H1 (cell line): ENCODE measurements at regions not wholly inside any gene's neighbourhood (a gene's known extent, or its start where the extent isn't known, plus 50 kb on each side); places are given as distances from the start of the nearest gene placed in this dataset.

Source experiments
- CTCF ChIA-PET: fragments of 300-600 bp; sonication (Branson Sonifier 250); formaldehyde crosslinking; loops from one replicate; lab custom pipeline; 2021; ENCODE audit not compliant: partially characterized antibody; lab: Charles Lee
- POLR2A ChIA-PET: fragments of 300-600 bp; sonication (Branson Sonifier 250); formaldehyde crosslinking; loops from one replicate; lab custom pipeline; 2021; ENCODE audit warnings: inconsistent platforms; ENCODE audit not compliant: partially characterized antibody; lab: Charles Lee
- DNase-seq, 2 experiments: peaks; one replicate each; pipeline versions ENCODE4 v3.0.0 to v3.0.0-alpha.2; 2010 to 2022; ENCODE audit warnings: low spot score in 2 of 2, low read depth in 1 of 2, mixed read lengths in 1 of 2
- FAIRE-seq: peaks from 2 replicates; lab custom pipeline; 2011; peaks lifted over from hg19 to GRCh38; lab: Jason Lieb, UNC
- H2AFZ ChIP-seq: 2 replicates; pipeline ENCODE4 v1.8.1; 2012; ENCODE audit warnings: low read length, inconsistent platforms
- H2AK5ac ChIP-seq: 2 replicates; pipeline ENCODE4 v1.6.1; 2013; ENCODE audit warnings: low read depth, low read length
- H2BK120ac ChIP-seq: replicated peaks from 2 replicates; pipeline ENCODE3; 2013; ENCODE audit warnings: low read depth, low read length, inconsistent platforms
- H2BK12ac ChIP-seq: 2 replicates; pipeline ENCODE4 v1.6.1; 2013; ENCODE audit warnings: low read depth, low read length
- H2BK15ac ChIP-seq: 2 replicates; pipeline ENCODE4 v1.6.1; 2013; ENCODE audit warnings: low read length
- H2BK20ac ChIP-seq: 2 replicates; pipeline ENCODE4 v1.6.1; 2013; ENCODE audit warnings: low read length
- H2BK5ac ChIP-seq: 2 replicates; pipeline ENCODE4 v1.6.1; 2013; ENCODE audit warnings: low read depth, low read length
- H3K14ac ChIP-seq: 2 replicates; pipeline ENCODE4 v1.6.1; 2013; ENCODE audit warnings: inconsistent platforms; ENCODE audit not compliant: insufficient read length
- H3K18ac ChIP-seq: 2 replicates; pipeline ENCODE4 v1.6.1; 2013; ENCODE audit warnings: low read length; ENCODE audit errors: extremely low read depth
- H3K23ac ChIP-seq: 2 replicates; pipeline ENCODE4 v1.6.1; 2013; ENCODE audit warnings: inconsistent platforms; ENCODE audit not compliant: insufficient read length
- H3K23me2 ChIP-seq: 2 replicates; pipeline ENCODE4 v1.6.1; 2013; ENCODE audit warnings: low read depth, low read length
- H3K27ac ChIP-seq: 2 replicates; pipeline ENCODE4 v1.6.1; 2011; ENCODE audit warnings: low read depth, low read length, inconsistent platforms
- H3K27me3 ChIP-seq, 4 experiments: replicated peaks in 1 of 4; 1 replicate in 1 of 4; 2 replicates in 3 of 4; pipeline versions ENCODE4 v1.6.1 to v1.8.1; 2011 to 2013; ENCODE audit warnings: low read length in 3 of 4, mild to moderate bottlenecking in 3 of 4, inconsistent platforms in 2 of 4, mixed read lengths in 2 of 4, moderate library complexity in 1 of 4; ENCODE audit not compliant: control insufficient read depth in 3 of 4, insufficient read depth in 3 of 4; ENCODE audit errors: extremely low read depth in 1 of 4
- H3K36me3 ChIP-seq, 4 experiments: 2 replicates each; pipeline versions ENCODE4 v1.6.1 to v1.8.1; 2011 to 2013; ENCODE audit warnings: mild to moderate bottlenecking in 4 of 4, low read length in 3 of 4, moderate library complexity in 2 of 4, control low read depth in 1 of 4, inconsistent platforms in 1 of 4; ENCODE audit not compliant: insufficient read depth in 4 of 4, control insufficient read depth in 2 of 4
- H3K4ac ChIP-seq: replicated peaks from 2 replicates; pipeline ENCODE3; 2013; ENCODE audit warnings: low read length, low read depth, mixed read lengths, inconsistent platforms; ENCODE audit not compliant: insufficient read length
- H3K4me1 ChIP-seq, 4 experiments: replicated peaks in 1 of 4; 1 replicate in 1 of 4; 2 replicates in 3 of 4; pipeline versions ENCODE4 v1.6.1 to v1.8.1; 2011 to 2013; ENCODE audit warnings: low read length in 3 of 4, inconsistent platforms in 2 of 4, mixed read lengths in 1 of 4; ENCODE audit not compliant: insufficient read depth in 4 of 4, control insufficient read depth in 3 of 4
- H3K4me2 ChIP-seq, 2 experiments: 2 replicates each; pipeline versions ENCODE4 v1.6.1 to v1.8.1; 2011 to 2013; ENCODE audit warnings: low read depth in 2 of 2, low read length in 2 of 2, control low read depth in 1 of 2, inconsistent platforms in 1 of 2, mild to moderate bottlenecking in 1 of 2; ENCODE audit not compliant: insufficient read depth in 1 of 2
- H3K4me3 ChIP-seq, 4 experiments: fragments of 200-600, 300-600 bp in 1 of 4; sonication (generic), shearing (Covaris generic), sonication (Bioruptor Twin) in 1 of 4; 2 replicates each; pipeline versions ENCODE4 v1.5.1 to v1.8.1; 2011 to 2016; ENCODE audit warnings: low read length in 4 of 4, low read depth in 3 of 4, control low read depth in 2 of 4, inconsistent platforms in 2 of 4, mild to moderate bottlenecking in 2 of 4, mixed read lengths in 1 of 4, moderate library complexity in 1 of 4; ENCODE audit not compliant: insufficient read depth in 2 of 4; ENCODE audit errors: extremely low read depth in 1 of 4
- H3K56ac ChIP-seq: replicated peaks from 2 replicates; pipeline ENCODE3; 2013; ENCODE audit warnings: low read depth, mild to moderate bottlenecking, mixed read lengths, low read length, inconsistent platforms; ENCODE audit not compliant: insufficient read length
- H3K79me1 ChIP-seq: 2 replicates; pipeline ENCODE4 v1.6.1; 2013; ENCODE audit warnings: low read depth, low read length, control low read depth
- H3K79me2 ChIP-seq, 2 experiments: 2 replicates each; pipeline versions ENCODE4 v1.6.1 to v1.8.1; 2012 to 2013; ENCODE audit warnings: low read length in 2 of 2, mild to moderate bottlenecking in 2 of 2, inconsistent platforms in 1 of 2; ENCODE audit not compliant: insufficient read depth in 2 of 2, control insufficient read depth in 1 of 2
- H3K9ac ChIP-seq, 4 experiments: replicated peaks in 1 of 4; 1 replicate in 1 of 4; 2 replicates in 3 of 4; pipeline versions ENCODE4 v1.6.1 to v1.8.1; 2011 to 2013; ENCODE audit warnings: low read depth in 3 of 4, low read length in 3 of 4, control low read depth in 2 of 4, mild to moderate bottlenecking in 2 of 4, moderate library complexity in 2 of 4, inconsistent platforms in 1 of 4; ENCODE audit errors: extremely low read depth in 1 of 4
- H3K9me3 ChIP-seq, 2 experiments: 2 replicates each; pipeline versions ENCODE4 v1.6.1 to v1.8.1; 2012 to 2013; ENCODE audit warnings: mild to moderate bottlenecking in 2 of 2, moderate library complexity in 2 of 2, control low read depth in 1 of 2, inconsistent platforms in 1 of 2, low read depth in 1 of 2, low read length in 1 of 2, mixed read lengths in 1 of 2; ENCODE audit not compliant: insufficient read depth in 2 of 2
- H4K20me1 ChIP-seq, 2 experiments: replicated peaks in 1 of 2; 2 replicates each; pipeline versions ENCODE3 to v1.8.1; 2011 to 2013; ENCODE audit warnings: inconsistent platforms in 2 of 2, low read length in 2 of 2, mild to moderate bottlenecking in 1 of 2; ENCODE audit not compliant: insufficient read depth in 2 of 2, control insufficient read depth in 1 of 2
- H4K5ac ChIP-seq: 2 replicates; pipeline ENCODE4 v1.6.1; 2013; ENCODE audit warnings: low read length, low read depth, mixed read lengths, inconsistent platforms; ENCODE audit not compliant: insufficient read length
- H4K8ac ChIP-seq: 2 replicates; pipeline ENCODE4 v1.8.0; 2013; ENCODE audit warnings: mild to moderate bottlenecking, moderate library complexity, low read length, inconsistent platforms; ENCODE audit not compliant: insufficient read depth; ENCODE audit errors: extremely low read depth
- H4K91ac ChIP-seq: replicated peaks from 2 replicates; pipeline ENCODE3; 2013; ENCODE audit warnings: low read length, mixed read lengths, inconsistent platforms; ENCODE audit not compliant: insufficient read length
- BCL11A ChIP-seq, 2 experiments: IDR thresholded peaks; one replicate each; pipeline ENCODE4 v1.6.1; 2011; ENCODE audit warnings: low read depth in 2 of 2, low read length in 2 of 2, mild to moderate bottlenecking in 2 of 2
- CHD1 ChIP-seq: IDR thresholded peaks from 2 replicates; pipeline ENCODE4 v1.6.1; 2012; ENCODE audit warnings: low read depth, low read length, improper control_type of control experiment
- CHD2 ChIP-seq: IDR thresholded peaks from 2 replicates; pipeline ENCODE4 v1.6.1; 2012; ENCODE audit warnings: low read length, improper control_type of control experiment
- CREB1 ChIP-seq: IDR thresholded peaks from 2 replicates; pipeline ENCODE4 v1.6.1; 2012; ENCODE audit warnings: inconsistent platforms
- EZH2 ChIP-seq: fragments of 200-600 bp; sonication (generic); IDR thresholded peaks from 2 replicates; pipeline ENCODE4 v1.7.1; 2012; ENCODE audit warnings: low read depth, mild to moderate bottlenecking, moderate library complexity, low read length, inconsistent platforms; ENCODE audit not compliant: severe bottlenecking
- GABPA ChIP-seq: IDR thresholded peaks from 2 replicates; pipeline ENCODE4 v1.6.1; 2011; ENCODE audit warnings: mild to moderate bottlenecking, low read length, moderate library complexity, borderline replicate concordance; ENCODE audit not compliant: insufficient read depth
- HDAC2 ChIP-seq, 2 experiments: fragments of 300-600 bp in 1 of 2; sonication (generic) in 1 of 2; IDR thresholded peaks; 2 replicates each; pipeline ENCODE4 v1.6.1; 2011 to 2012; ENCODE audit warnings: low read depth in 2 of 2, low read length in 2 of 2, mild to moderate bottlenecking in 2 of 2, moderate library complexity in 2 of 2, borderline replicate concordance in 1 of 2, inconsistent platforms in 1 of 2
- PHF8 ChIP-seq: fragments of 200-600 bp; sonication (generic); conservative IDR thresholded peaks from 2 replicates; pipeline ENCODE4 v1.7.1; 2012; ENCODE audit warnings: low read depth, mild to moderate bottlenecking, inconsistent platforms, low read length, moderate library complexity
- SRF ChIP-seq: IDR thresholded peaks from 2 replicates; pipeline ENCODE4 v1.6.1; 2011; ENCODE audit warnings: mild to moderate bottlenecking, low read depth, low read length, moderate library complexity
- TEAD4 ChIP-seq: IDR thresholded peaks from 2 replicates; pipeline ENCODE4 v1.6.1; 2012; ENCODE audit warnings: low read depth, low read length, inconsistent platforms, mixed read lengths
- ZNF274 ChIP-seq: IDR thresholded peaks from 2 replicates; pipeline ENCODE4 v1.7.0; 2012; ENCODE audit warnings: low read length, borderline replicate concordance; ENCODE audit errors: extremely low read depth
- WGBS, 2 experiments: shearing (Covaris generic) in 1 of 2; methylation state at CpG; one replicate each; pipeline versions ENCODE4 v1.1.6 to v1.1.7; 2013 to 2015; ENCODE audit warnings: low lambda C conversion rate in 2 of 2, mixed read lengths in 2 of 2, inconsistent platforms in 1 of 2, low coverage in 1 of 2, missing lambda C conversion rate in 1 of 2; ENCODE audit not compliant: insufficient replicate concordance in 2 of 2, insufficient coverage in 1 of 2, insufficient read length in 1 of 2; ENCODE audit errors: extremely low coverage in 1 of 2, missing lambda C conversion rate in 1 of 2; 5-methylcytosine and 5-hydroxymethylcytosine counted together
- TF ChIP-seq, protein P1 (sequence below): IDR thresholded peaks from 2 replicates; pipeline ENCODE4 v1.6.1; 2012; ENCODE audit warnings: inconsistent platforms
- TF ChIP-seq, protein P2 (sequence below): IDR thresholded peaks from 2 replicates; pipeline ENCODE4 v1.6.1; 2012; ENCODE audit warnings: inconsistent platforms

DNA sequence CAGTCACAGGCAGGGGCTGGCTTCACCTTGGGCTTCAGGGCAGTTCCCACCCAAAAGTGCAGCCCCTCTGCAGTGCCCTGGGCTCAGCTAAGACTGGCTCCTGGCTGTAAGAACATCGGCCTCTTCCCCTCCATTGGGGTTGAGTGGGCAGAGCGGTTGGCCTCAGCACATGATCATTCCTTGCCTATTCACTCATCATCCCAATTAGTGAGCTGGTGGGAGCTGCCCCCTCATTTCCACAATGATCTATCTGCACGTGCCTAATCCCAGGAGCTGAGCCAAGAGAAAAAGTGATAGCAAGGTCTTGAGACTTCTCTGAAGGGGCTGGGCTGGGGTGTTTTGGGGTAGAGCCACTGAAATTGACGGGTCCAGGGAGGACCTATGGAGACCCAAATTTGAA is 133.6 kb downstream of the SYF2 start:
- no peak overlapping the region for H3K18ac ChIP-seq
- FAIRE-seq (no peak), DNase-seq (no peak)
- H3K36me3 ChIP-seq, result no peaks in the 10 kb centered on the region
- H3K9ac ChIP-seq, result no peak overlapping the region
- no peak overlapping the region for H3K27ac ChIP-seq
- H2BK20ac ChIP-seq, result no peak overlapping the region
- H3K56ac ChIP-seq, result no peak overlapping the region
- H2BK120ac ChIP-seq, result no peak overlapping the region
- H4K91ac ChIP-seq, result no peak overlapping the region
- H3K4me2 ChIP-seq, result no peak overlapping the region
- no peaks in the 10 kb centered on the region for H3K4me1 ChIP-seq
- no peak overlapping the region for H2AK5ac ChIP-seq
- no peak overlapping the region for H3K23ac ChIP-seq
- no peaks in the 10 kb centered on the region for H4K20me1 ChIP-seq
- H3K23me2 ChIP-seq, result no peaks in the 10 kb centered on the region
- no peak overlapping the region for H3K14ac ChIP-seq
- H3K9me3 ChIP-seq, result no peaks in the 10 kb centered on the region
- no peaks in the 10 kb centered on the region; a peak in 1 of 7 replicates for H3K27me3 ChIP-seq
- no peak overlapping the region for H2BK5ac ChIP-seq
- no peaks in the 10 kb centered on the region for H3K79me1 ChIP-seq
- no peak overlapping the region for H2AFZ ChIP-seq
- no peak overlapping the region for H3K4ac ChIP-seq
- H4K5ac ChIP-seq, result no peak overlapping the region
- H3K79me2 ChIP-seq, result no peaks in the 10 kb centered on the region
- CTCF ChIA-PET, result interaction anchor here (0.7 to 7.5 kb wide), 13 partner anchors 8 to 129 kb away, joined by 3 to 61 read pairs (median 4); no protein-coding TSS in a partner anchor
- WGBS, 2 experiments, result 87% methylated on average over 4 of the region's 4 CpGs; no CpG with 5 or more reads in 1 of the 2 experiments
- POLR2A ChIA-PET, result no interaction called here
- no peak overlapping the region for H4K8ac ChIP-seq
- H3K4me3 ChIP-seq, result no peak overlapping the region
- H2BK12ac ChIP-seq, result no peak overlapping the region
- H2BK15ac ChIP-seq, result no peak overlapping the region
- no peak for TF ChIP-seq CHD1
- TF ChIP-seq BCL11A (IDR thresholded peaks at IDR 0.05; ENCODE audit: low read depth in 2 of 2, low read length in 2 of 2), result no peak
- no peak for TF ChIP-seq TEAD4
- no peak for TF ChIP-seq CREB1
- TF ChIP-seq HDAC2 (IDR thresholded peaks at IDR 0.05; ENCODE audit: borderline replicate concordance in 1 of 2, low read depth in 2 of 2, low read length in 2 of 2), result no peak
- TF ChIP-seq CHD2, result no peak
- TF ChIP-seq ZNF274, result no peak
- no peak for TF ChIP-seq GABPA
- TF ChIP-seq EZH2, result no peak
- no peak for TF ChIP-seq PHF8
- no peak for TF ChIP-seq SRF
- TF ChIP-seq, protein P1, sequence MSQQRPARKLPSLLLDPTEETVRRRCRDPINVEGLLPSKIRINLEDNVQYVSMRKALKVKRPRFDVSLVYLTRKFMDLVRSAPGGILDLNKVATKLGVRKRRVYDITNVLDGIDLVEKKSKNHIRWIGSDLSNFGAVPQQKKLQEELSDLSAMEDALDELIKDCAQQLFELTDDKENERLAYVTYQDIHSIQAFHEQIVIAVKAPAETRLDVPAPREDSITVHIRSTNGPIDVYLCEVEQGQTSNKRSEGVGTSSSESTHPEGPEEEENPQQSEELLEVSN, result no peak
- TF ChIP-seq, protein P2, sequence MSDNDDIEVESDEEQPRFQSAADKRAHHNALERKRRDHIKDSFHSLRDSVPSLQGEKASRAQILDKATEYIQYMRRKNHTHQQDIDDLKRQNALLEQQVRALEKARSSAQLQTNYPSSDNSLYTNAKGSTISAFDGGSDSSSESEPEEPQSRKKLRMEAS, result no peak
